ENCODE measurements at regions not wholly inside any gene's neighbourhood (a gene's known extent, or its start where the extent isn't known, plus 50 kb on each side); places are given as distances from the start of the nearest gene placed in this dataset.
"Not testable (repeated sequence)": the region's sequence is repeated elsewhere in the genome, so short reads cannot be mapped to it uniquely, and the experiment has no call there.

- no peak for DNase-seq (ENCODE audit: low read depth)
Measured at GRCh38 chr10:120204877-120205276, 252.2 kb upstream of the PLPP4 start.

- no peak for DNase-seq (ENCODE audit: low read depth)
Measured at GRCh38 chr10:120205368-120206018, 251.5 kb upstream of the PLPP4 start.

- no peak for DNase-seq (ENCODE audit: low read depth)
Measured at GRCh38 chr10:120208488-120208887, 248.5 kb upstream of the PLPP4 start.

GRCh38 chr10:120209124-120209762 lies 247.8 kb upstream of the PLPP4 start:
- no peak for DNase-seq (ENCODE audit: low read depth)

- no peak for DNase-seq (ENCODE audit: low read depth)
Measured at GRCh38 chr10:120212275-120212674, 244.8 kb upstream of the PLPP4 start.

GRCh38 chr10:120213283-120213682 lies 243.7 kb upstream of the PLPP4 start:
- not testable (repeated sequence) for DNase-seq (ENCODE audit: low read depth)

- DNase-seq (ENCODE audit: low read depth) = no peak
Measured at GRCh38 chr10:120217736-120218135, 239.3 kb upstream of the PLPP4 start.

- no peak for DNase-seq (ENCODE audit: low read depth)
Measured at GRCh38 chr10:120221873-120222485, 235.0 kb upstream of the PLPP4 start.

GRCh38 chr10:120229641-120230040 lies 227.4 kb upstream of the PLPP4 start:
- DNase-seq (ENCODE audit: low read depth) = no peak

- not testable (repeated sequence) for DNase-seq (ENCODE audit: low read depth)
Measured at GRCh38 chr10:120239695-120240094, 217.3 kb upstream of the PLPP4 start.

GRCh38 chr10:120251821-120252442 lies 205.1 kb upstream of the PLPP4 start:
- DNase-seq (ENCODE audit: low read depth) = no peak

- no peak for DNase-seq (ENCODE audit: low read depth)
Measured at GRCh38 chr10:120253131-120253530, 203.9 kb upstream of the PLPP4 start.

GRCh38 chr10:120260456-120260855 lies 196.6 kb upstream of the PLPP4 start:
- DNase-seq (ENCODE audit: low read depth) = no peak

GRCh38 chr10:120262857-120263547 lies 194.0 kb upstream of the PLPP4 start:
- DNase-seq (ENCODE audit: low read depth) = no peak

GRCh38 chr10:120266022-120266421 lies 191.0 kb upstream of the PLPP4 start:
- DNase-seq (ENCODE audit: low read depth) = no peak

GRCh38 chr10:120270906-120271305 lies 186.1 kb upstream of the PLPP4 start:
- DNase-seq (ENCODE audit: low read depth) = no peak

GRCh38 chr10:120271696-120272095 lies 185.3 kb upstream of the PLPP4 start:
- DNase-seq (ENCODE audit: low read depth) = no peak

GRCh38 chr10:120272350-120272749 lies 184.7 kb upstream of the PLPP4 start:
- DNase-seq (ENCODE audit: low read depth) = no peak

- DNase-seq (ENCODE audit: low read depth) = no peak
Measured at GRCh38 chr10:120278069-120278468, 179.0 kb upstream of the PLPP4 start.

- DNase-seq (ENCODE audit: low read depth) = no peak
Measured at GRCh38 chr10:120279196-120279595, 177.8 kb upstream of the PLPP4 start.

- no peak for DNase-seq (ENCODE audit: low read depth)
Measured at GRCh38 chr10:120282421-120282820, 174.6 kb upstream of the PLPP4 start.

- no peak for DNase-seq (ENCODE audit: low read depth)
Measured at GRCh38 chr10:120282846-120283492, 174.1 kb upstream of the PLPP4 start.
